Endothelial cell of umbilical vein (primary cell): ENCODE measurements at regions not wholly inside any gene's neighbourhood (a gene's known extent, or its start where the extent isn't known, plus 50 kb on each side); places are given as distances from the start of the nearest gene placed in this dataset.

Experiments used
- BruUV-seq: library from RNA; stranded (reverse); fragments of 400-500 nt; replicated peaks from 2 replicates; lab custom pipeline; 2021; lab: Mats Ljungman, UMichigan
- CTCF ChIA-PET: fragments of 300-600, 350-600 bp; sonication (Branson Sonifier 250); formaldehyde crosslinking; loops from one replicate; lab custom pipeline; 2021; ENCODE audit warnings: antibody characterized with exemption, inconsistent platforms; lab: Charles Lee
- POLR2A ChIA-PET: fragments of 300-600, 350-600 bp; sonication (Branson Sonifier 250); formaldehyde crosslinking; loops from one replicate; lab custom pipeline; 2021; ENCODE audit warnings: antibody characterized with exemption, inconsistent platforms; lab: Charles Lee
- DNase-seq: peaks from one replicate; pipeline ENCODE4 v3.0.0-alpha.2; 2011; ENCODE audit warnings: low read depth, low spot score
- FAIRE-seq: peaks from 2 replicates; lab custom pipeline; 2011; peaks lifted over from hg19 to GRCh38; lab: Jason Lieb, UNC
- H2AFZ ChIP-seq: 2 replicates; pipeline ENCODE4 v1.6.0; 2012; ENCODE audit warnings: low read depth, low read length, control low read depth, inconsistent platforms
- H3K27ac ChIP-seq: 2 replicates; pipeline ENCODE4 v1.5.1; 2011; ENCODE audit warnings: low read depth, mild to moderate bottlenecking, control low read depth, low read length, moderate library complexity; ENCODE audit not compliant: insufficient read depth
- H3K27me3 ChIP-seq, 2 experiments: 2 replicates each; pipeline versions ENCODE4 v1.6.0 to v1.6.1; 2011; ENCODE audit warnings: low read length in 2 of 2, mixed read lengths in 1 of 2; ENCODE audit not compliant: control insufficient read depth in 2 of 2, insufficient read depth in 2 of 2
- H3K36me3 ChIP-seq, 2 experiments: 2 replicates in 1 of 2; 3 replicates in 1 of 2; pipeline ENCODE4 v1.5.1; 2011; ENCODE audit warnings: low read length in 2 of 2, mild to moderate bottlenecking in 1 of 2, moderate library complexity in 1 of 2; ENCODE audit not compliant: control insufficient read depth in 2 of 2, insufficient read depth in 2 of 2; ENCODE audit errors: extremely low read depth in 1 of 2
- H3K4me1 ChIP-seq: 3 replicates; pipeline ENCODE4 v1.5.1; 2011; ENCODE audit warnings: mild to moderate bottlenecking, low read length; ENCODE audit not compliant: control insufficient read depth, insufficient read depth; ENCODE audit errors: extremely low read depth
- H3K4me2 ChIP-seq: 2 replicates; pipeline ENCODE4 v1.6.1; 2011; ENCODE audit warnings: low read length, control low read depth, mixed read lengths; ENCODE audit not compliant: insufficient read depth
- H3K4me3 ChIP-seq, 3 experiments: fragments of 200-600 bp in 1 of 3; sonication (generic), shearing (Covaris generic) in 1 of 3; replicated peaks in 1 of 3; 2 replicates each; pipeline ENCODE4 v1.5.1; 2011 to 2016; ENCODE audit warnings: control low read depth in 3 of 3, low read length in 3 of 3, mild to moderate bottlenecking in 2 of 3, inconsistent platforms in 1 of 3, low read depth in 1 of 3, moderate library complexity in 1 of 3; ENCODE audit not compliant: insufficient read depth in 1 of 3
- H3K79me2 ChIP-seq: 2 replicates; pipeline ENCODE4 v1.6.0; 2012; ENCODE audit warnings: low read length, inconsistent platforms; ENCODE audit not compliant: control insufficient read depth, insufficient read depth
- H3K9ac ChIP-seq: replicated peaks from 2 replicates; pipeline ENCODE3; 2011; ENCODE audit warnings: low read length, control low read depth; ENCODE audit not compliant: insufficient read depth; ENCODE audit errors: extremely low read depth
- H3K9me1 ChIP-seq: replicated peaks from 3 replicates; pipeline ENCODE4 v1.6.0; 2011; ENCODE audit warnings: mild to moderate bottlenecking, low read length; ENCODE audit not compliant: control insufficient read depth, insufficient read depth; ENCODE audit errors: extremely low read depth
- H3K9me3 ChIP-seq: replicated peaks from 2 replicates; pipeline ENCODE4 v1.5.1; 2012; ENCODE audit warnings: low read length, inconsistent platforms; ENCODE audit not compliant: control insufficient read depth, insufficient read depth
- H4K20me1 ChIP-seq: replicated peaks from 2 replicates; pipeline ENCODE3; 2011; ENCODE audit warnings: mild to moderate bottlenecking, low read length; ENCODE audit not compliant: control insufficient read depth, insufficient read depth; ENCODE audit errors: extremely low read depth
- CTCF ChIP-seq, 2 donors: IDR thresholded peaks; 1 replicate in 1 of 2; 2 replicates in 1 of 2; pipeline ENCODE4 v1.5.1; 2011; ENCODE audit warnings: low read length in 2 of 2, mild to moderate bottlenecking in 2 of 2, moderate library complexity in 2 of 2, control low read depth in 1 of 2, inconsistent platforms in 1 of 2, low read depth in 1 of 2; ENCODE audit not compliant: insufficient read depth in 1 of 2; ENCODE audit errors: extremely low read depth in 1 of 2
- EZH2 ChIP-seq: IDR thresholded peaks from 2 replicates; pipeline ENCODE4 v1.6.1; 2012; ENCODE audit warnings: borderline replicate concordance, low read depth, mild to moderate bottlenecking, moderate library complexity, low read length, inconsistent platforms; ENCODE audit not compliant: severe bottlenecking
- FOS ChIP-seq: IDR thresholded peaks from 2 replicates; pipeline ENCODE4 v1.6.1; 2011; ENCODE audit warnings: mild to moderate bottlenecking, low read length, moderate library complexity, borderline replicate concordance; ENCODE audit not compliant: insufficient read depth
- GATA2 ChIP-seq: IDR thresholded peaks from 2 replicates; pipeline ENCODE4 v1.7.0; 2011; ENCODE audit warnings: low read depth, mild to moderate bottlenecking, moderate library complexity, mixed read lengths, low read length; ENCODE audit not compliant: insufficient read length, insufficient read depth
- JUN ChIP-seq: IDR thresholded peaks from 2 replicates; pipeline ENCODE4 v1.6.1; 2011; ENCODE audit warnings: borderline replicate concordance, low read depth; ENCODE audit not compliant: insufficient read length, insufficient read depth
- MYC ChIP-seq: IDR thresholded peaks from one replicate; pipeline ENCODE4 v1.6.1; 2011; ENCODE audit warnings: mild to moderate bottlenecking, low read depth, low read length
- POLR2A ChIP-seq: IDR thresholded peaks from 2 replicates; pipeline ENCODE4 v1.6.1; 2012; ENCODE audit warnings: low read depth, mild to moderate bottlenecking, control low read depth, low read length
- POLR2AphosphoS5 ChIP-seq: IDR thresholded peaks from 2 replicates; pipeline ENCODE4 v1.6.1; 2012; ENCODE audit warnings: low read depth, mild to moderate bottlenecking, control low read depth, low read length, moderate library complexity; ENCODE audit not compliant: insufficient read depth
- dilution Hi-C: fragments of 300-500 bp; cut with MboI; formaldehyde crosslinking; loops from one replicate; pipeline ENCODE4 v1.15.0; 2019; ENCODE audit warnings: low sequenced_read_pairs; ENCODE audit not compliant: extremely low pct_ligation_motif_present
- intact Hi-C: fragments of 100-400 bp; cut with micrococcal nuclease; formaldehyde crosslinking; loops from one replicate; pipeline ENCODE4 v1.10.0; 2022
- TF ChIP-seq, protein P1 (sequence below): IDR thresholded peaks from 2 replicates; pipeline ENCODE4 v1.6.1; 2011; ENCODE audit not compliant: insufficient read depth, insufficient read length

GRCh38 chr21:45352621-45353139, 52.3 kb upstream of the COL18A1 start:
- H3K4me1 ChIP-seq, result peaks cover 5% of the 10 kb centered on the region
- no peak for TF ChIP-seq EZH2
- no peak for TF ChIP-seq POLR2AphosphoS5
- no peak for TF ChIP-seq CTCF (IDR thresholded peaks at IDR 0.05; ENCODE audit: extremely low read depth in 1 of 2, insufficient read depth in 1 of 2, low read depth in 1 of 2, low read length in 2 of 2)
- no peak for TF ChIP-seq MYC
- TF ChIP-seq, protein P1, sequence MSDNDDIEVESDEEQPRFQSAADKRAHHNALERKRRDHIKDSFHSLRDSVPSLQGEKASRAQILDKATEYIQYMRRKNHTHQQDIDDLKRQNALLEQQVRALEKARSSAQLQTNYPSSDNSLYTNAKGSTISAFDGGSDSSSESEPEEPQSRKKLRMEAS, result no peak
- TF ChIP-seq POLR2A, result no peak
- no peak for TF ChIP-seq GATA2
- no peak for TF ChIP-seq JUN
- no peak for TF ChIP-seq FOS

More at GRCh38 chr21:45352621-45353139, 52.3 kb upstream of the COL18A1 start:
- no peak overlapping the region for H3K4me2 ChIP-seq
- intact Hi-C loops, result no loop called here
- no peaks in the 10 kb centered on the region for H3K9me1 ChIP-seq
- DNase-seq (no peak), FAIRE-seq (no peak)
- no peaks in the 10 kb centered on the region for H3K27me3 ChIP-seq
- CTCF ChIA-PET, result no interaction called here
- H3K4me3 ChIP-seq, result no peak overlapping the region
- BruUV-seq, result no TSS peak
- H3K79me2 ChIP-seq, result no peaks in the 10 kb centered on the region
- no peak overlapping the region for H3K9ac ChIP-seq
- POLR2A ChIA-PET, result no interaction called here
- H2AFZ ChIP-seq, result no peak overlapping the region
- no peaks in the 10 kb centered on the region for H4K20me1 ChIP-seq
- no peaks in the 10 kb centered on the region for H3K9me3 ChIP-seq
- no peaks in the 10 kb centered on the region for H3K36me3 ChIP-seq
- no peak overlapping the region for H3K27ac ChIP-seq
- dilution Hi-C loops, result no loop called here
